Glutamatergic neuron (in vitro differentiated cells): ENCODE measurements at regions not wholly inside any gene's neighbourhood (a gene's known extent, or its start where the extent isn't known, plus 50 kb on each side); places are given as distances from the start of the nearest gene placed in this dataset.

Source experiments
- DNase-seq: peaks from one replicate; pipeline ENCODE4 v3.0.0; 2022
- H3K27ac Mint-ChIP-seq: one replicate; pipeline ENCODE4 v1.8.0; 2020; ENCODE audit warnings: mild to moderate bottlenecking, mixed read lengths, inconsistent platforms; ENCODE audit not compliant: unreplicated experiment
- H3K27me3 Mint-ChIP-seq: one replicate; pipeline ENCODE4 v1.8.0; 2020; ENCODE audit warnings: mild to moderate bottlenecking, moderate library complexity, mixed read lengths, inconsistent platforms; ENCODE audit not compliant: unreplicated experiment
- H3K36me3 Mint-ChIP-seq: one replicate; pipeline ENCODE4 v1.8.0; 2020; ENCODE audit warnings: mild to moderate bottlenecking, mixed read lengths, inconsistent platforms; ENCODE audit not compliant: unreplicated experiment
- H3K4me1 Mint-ChIP-seq: one replicate; pipeline ENCODE4 v1.8.0; 2020; ENCODE audit warnings: mild to moderate bottlenecking, low read depth, mixed read lengths, inconsistent platforms; ENCODE audit not compliant: unreplicated experiment
- H3K4me3 Mint-ChIP-seq: one replicate; pipeline ENCODE4 v1.8.0; 2020; ENCODE audit warnings: mild to moderate bottlenecking, mixed read lengths, inconsistent platforms; ENCODE audit not compliant: unreplicated experiment
- H3K9me3 Mint-ChIP-seq: one replicate; pipeline ENCODE4 v1.8.0; 2020; ENCODE audit warnings: mild to moderate bottlenecking, moderate library complexity, mixed read lengths, inconsistent platforms; ENCODE audit not compliant: unreplicated experiment
- CTCF ChIP-seq: fragments of 200-600 bp; sonication (generic); IDR thresholded peaks from one replicate; pipeline ENCODE4 v1.5.0; 2021; ENCODE audit not compliant: partially characterized antibody, unreplicated experiment

DNA sequence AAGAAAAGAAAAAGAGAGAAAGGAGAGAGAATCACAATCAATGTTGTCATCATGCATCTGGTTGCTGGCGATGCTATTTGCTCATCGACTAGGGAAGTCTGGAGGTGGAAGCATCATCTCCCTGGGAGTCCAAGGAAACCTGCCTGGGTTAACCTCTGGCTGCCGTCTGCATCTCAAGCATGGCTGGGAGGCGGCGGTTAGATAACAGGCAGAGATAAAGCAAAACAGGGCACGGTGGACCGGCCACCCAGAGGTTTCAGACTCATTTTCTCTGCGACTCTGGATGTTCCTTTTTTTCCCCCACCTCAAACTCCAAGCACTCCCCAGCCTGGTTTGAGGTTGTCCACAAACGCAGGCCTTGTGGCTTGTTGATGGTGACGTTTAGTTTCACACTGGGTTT is 161.2 kb downstream of the ENGASE start:
- H3K4me1 Mint-ChIP-seq: peaks cover 4% of the 10 kb centered on the region
- no peak overlapping the region for H3K4me3 Mint-ChIP-seq
- peaks cover 14% of the 10 kb centered on the region for H3K9me3 Mint-ChIP-seq

DNA sequence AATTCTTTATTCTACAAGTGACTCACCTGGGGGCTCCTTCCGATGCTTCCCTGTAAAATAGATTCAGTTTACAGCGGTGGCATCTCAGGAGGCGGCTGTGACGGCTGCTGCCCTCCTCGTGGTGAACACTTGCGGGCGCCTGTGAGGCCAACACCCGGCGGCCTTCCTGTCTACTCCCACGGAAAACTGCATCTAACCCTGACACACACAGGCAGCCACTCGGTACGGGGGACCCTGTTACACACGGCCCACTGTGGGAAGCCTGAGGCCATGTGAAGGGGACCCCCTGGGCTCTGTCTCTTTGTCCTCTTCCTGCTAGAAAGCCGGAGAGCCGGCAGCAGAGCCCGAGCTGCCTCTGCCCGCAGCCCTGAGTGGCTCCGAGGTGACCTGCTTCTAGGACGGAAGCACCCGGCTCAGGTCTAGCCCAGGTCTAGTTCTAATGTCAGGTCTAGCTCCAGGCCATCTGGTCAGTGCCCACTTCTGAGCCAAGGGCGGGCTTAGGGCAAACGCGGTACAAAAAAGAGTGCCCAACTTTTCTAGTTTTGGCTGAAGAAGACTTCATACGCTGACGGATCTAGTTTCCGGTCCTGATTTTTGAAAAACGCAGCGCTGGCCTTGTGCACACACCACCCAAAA is 159.4 kb downstream of the ENGASE start:
- TF ChIP-seq CTCF: no peak
- H3K27ac Mint-ChIP-seq: no peak overlapping the region
- peaks cover under 1% of the 10 kb centered on the region for H3K4me1 Mint-ChIP-seq
- DNase-seq: no peak
- H3K36me3 Mint-ChIP-seq: peaks cover 3% of the 10 kb centered on the region
- peaks cover 9% of the 10 kb centered on the region for H3K9me3 Mint-ChIP-seq
- H3K4me3 Mint-ChIP-seq: no peak overlapping the region
- peaks cover 5% of the 10 kb centered on the region for H3K27me3 Mint-ChIP-seq

More for the DNA sequence above, 161.2 kb downstream of the ENGASE start:
- no peak overlapping the region for H3K27ac Mint-ChIP-seq
- H3K27me3 Mint-ChIP-seq: peaks cover 8% of the 10 kb centered on the region
- peaks cover 2% of the 10 kb centered on the region for H3K36me3 Mint-ChIP-seq
- no peak for DNase-seq
- no peak for TF ChIP-seq CTCF

GRCh38 chr17:79232957-79233356 is 158.3 kb downstream of the ENGASE start:
- peaks cover 3% of the 10 kb centered on the region for H3K36me3 Mint-ChIP-seq
- no peak for TF ChIP-seq CTCF
- H3K9me3 Mint-ChIP-seq: peaks cover 11% of the 10 kb centered on the region
- peaks cover 5% of the 10 kb centered on the region for H3K4me1 Mint-ChIP-seq
- no peak for DNase-seq
- peaks cover 4% of the 10 kb centered on the region for H3K27me3 Mint-ChIP-seq
- H3K4me3 Mint-ChIP-seq: no peak overlapping the region
- H3K27ac Mint-ChIP-seq: no peak overlapping the region

- H3K36me3 Mint-ChIP-seq: peaks cover 3% of the 10 kb centered on the region
- H3K9me3 Mint-ChIP-seq: peaks cover 11% of the 10 kb centered on the region
- TF ChIP-seq CTCF: no peak
- peaks cover 6% of the 10 kb centered on the region for H3K27me3 Mint-ChIP-seq
- DNase-seq: no peak
- H3K27ac Mint-ChIP-seq: no peak overlapping the region
- H3K4me3 Mint-ChIP-seq: no peak overlapping the region
- H3K4me1 Mint-ChIP-seq: peaks cover 8% of the 10 kb centered on the region
These were observed 157.2 kb downstream of the ENGASE start for GRCh38 chr17:79231766-79232287.

DNA sequence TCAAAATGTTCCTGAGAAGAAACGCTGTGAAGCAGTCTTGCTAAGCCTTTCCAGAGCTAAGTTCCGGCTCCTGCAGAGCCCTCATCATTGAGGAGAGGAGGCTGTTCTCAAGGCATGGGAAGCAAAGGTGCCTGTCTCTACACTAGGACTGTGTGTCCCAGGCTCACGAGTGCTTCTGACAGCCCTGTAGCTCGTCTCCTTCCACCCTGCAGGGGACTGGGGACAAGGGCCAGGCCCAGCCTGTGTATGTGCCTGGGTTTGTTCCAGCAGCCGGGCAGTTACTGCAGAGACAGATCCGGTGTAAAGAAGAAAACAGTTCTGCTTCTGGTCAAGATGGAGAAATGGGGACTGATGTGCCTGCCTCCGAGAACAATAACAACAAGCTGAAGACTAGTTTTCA is 156.0 kb downstream of the ENGASE start:
- H3K27ac Mint-ChIP-seq: no peak overlapping the region
- H3K36me3 Mint-ChIP-seq: peaks cover 3% of the 10 kb centered on the region
- no peak for TF ChIP-seq CTCF
- peaks cover 10% of the 10 kb centered on the region for H3K27me3 Mint-ChIP-seq
- H3K9me3 Mint-ChIP-seq: peaks cover 11% of the 10 kb centered on the region
- no peak overlapping the region for H3K4me3 Mint-ChIP-seq
- DNase-seq: no peak
- H3K4me1 Mint-ChIP-seq: peaks cover 11% of the 10 kb centered on the region
